GM12891 (cell line): ENCODE measurements at regions not wholly inside any gene's neighbourhood (a gene's known extent, or its start where the extent isn't known, plus 50 kb on each side); places are given as distances from the start of the nearest gene placed in this dataset.

Experiments
- POLR2AphosphoS5 ChIP-seq: IDR thresholded peaks from 2 replicates; pipeline ENCODE4 v1.6.1; 2011; ENCODE audit warnings: low read depth, low read length, control low read depth
- POU2F2 ChIP-seq: IDR thresholded peaks from 2 replicates; pipeline ENCODE4 v1.6.1; 2011; ENCODE audit warnings: low read depth, mild to moderate bottlenecking, control low read depth, low read length, moderate library complexity
- TAF1 ChIP-seq: IDR thresholded peaks from 2 replicates; pipeline ENCODE4 v1.6.1; 2011; ENCODE audit warnings: low read depth, low read length, control low read depth

DNA sequence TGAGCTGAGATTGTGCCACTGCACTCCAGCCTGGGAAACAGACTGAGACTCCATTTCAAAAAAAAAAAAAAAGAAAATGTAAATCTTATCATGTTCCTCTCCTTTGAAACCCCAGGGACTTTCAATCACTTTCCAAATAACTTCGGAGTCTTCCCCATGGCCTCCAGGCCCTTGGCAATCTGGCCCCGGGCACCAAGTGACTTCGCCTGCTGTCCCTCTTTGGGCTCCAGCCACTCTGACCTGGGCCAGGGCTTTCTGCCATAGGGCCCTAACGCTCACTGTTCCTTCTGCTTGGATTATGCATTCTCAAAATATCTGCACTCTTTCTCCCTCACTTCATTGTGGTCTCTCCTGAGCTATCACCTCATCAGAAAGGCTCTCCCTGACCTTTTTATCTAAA, 260.9 kb downstream of the KLF13 start:
- TF ChIP-seq POU2F2: no peak
- no peak for TF ChIP-seq TAF1
- no peak for TF ChIP-seq POLR2AphosphoS5
